ENCODE measurements at regions not wholly inside any gene's neighbourhood (a gene's known extent, or its start where the extent isn't known, plus 50 kb on each side); places are given as distances from the start of the nearest gene placed in this dataset.

- H3K4me3 ChIP-seq (ENCODE audit: low read depth, low read length), result no peak overlapping the region
- no peak for TF ChIP-seq CTCF (IDR thresholded peaks at IDR 0.05; ENCODE audit: insufficient read depth, low read length, missing control alignments)
- ChIA-PET POLR2A (no interaction called here), CTCF (interaction anchor here (1.2 kb wide), 1 partner anchor 609 kb away, joined by 4 read pairs; no protein-coding TSS in a partner anchor)
- DNase-seq (ENCODE audit: low read depth, low spot score), result no peak
These were observed 442.4 kb upstream of the RARB start for GRCh38 chr3:24985668-24986067.

GRCh38 chr3:24986612-24987011, 441.5 kb upstream of the RARB start:
- CTCF ChIA-PET, result no interaction called here
- DNase-seq (ENCODE audit: low read depth, low spot score), result no peak
- POLR2A ChIA-PET, result no interaction called here
- no peak for TF ChIP-seq CTCF (IDR thresholded peaks at IDR 0.05; ENCODE audit: insufficient read depth, low read length, missing control alignments)
- H3K4me3 ChIP-seq (ENCODE audit: low read depth, low read length), result no peak overlapping the region

- CTCF ChIA-PET, result no interaction called here
- DNase-seq (ENCODE audit: low read depth, low spot score), result no peak
- POLR2A ChIA-PET, result no interaction called here
- H3K4me3 ChIP-seq (ENCODE audit: low read depth, low read length), result no peak overlapping the region
- TF ChIP-seq CTCF (IDR thresholded peaks at IDR 0.05; ENCODE audit: insufficient read depth, low read length, missing control alignments), result no peak
These were observed 428.7 kb upstream of the RARB start for GRCh38 chr3:24999357-24999756.

- ChIA-PET POLR2A (no interaction called here), CTCF (no interaction called here)
- DNase-seq (ENCODE audit: low read depth, low spot score), result no peak
- H3K4me3 ChIP-seq (ENCODE audit: low read depth, low read length), result no peak overlapping the region
- TF ChIP-seq CTCF (IDR thresholded peaks at IDR 0.05; ENCODE audit: insufficient read depth, low read length, missing control alignments), result no peak
These were observed 427.0 kb upstream of the RARB start for GRCh38 chr3:25000971-25001591.

- no peak for DNase-seq (ENCODE audit: low read depth, low spot score)
- POLR2A ChIA-PET, result no interaction called here
- no peak for TF ChIP-seq CTCF (IDR thresholded peaks at IDR 0.05; ENCODE audit: insufficient read depth, low read length, missing control alignments)
- no peak overlapping the region for H3K4me3 ChIP-seq (ENCODE audit: low read depth, low read length)
- CTCF ChIA-PET, result no interaction called here
These were observed 426.0 kb upstream of the RARB start for GRCh38 chr3:25002052-25002451.

GRCh38 chr3:25007974-25008658, 419.9 kb upstream of the RARB start:
- no peak overlapping the region for H3K4me3 ChIP-seq (ENCODE audit: low read depth, low read length)
- ChIA-PET POLR2A (interaction anchor here (1.2 kb wide), 1 partner anchor 10 kb away, joined by 3 read pairs; no protein-coding TSS in a partner anchor), CTCF (interaction anchor here (1.2 to 2.5 kb wide), 5 partner anchors 8 to 585 kb away, joined by 3 to 10 read pairs (median 5); no protein-coding TSS in a partner anchor)
- DNase-seq (ENCODE audit: low read depth, low spot score), result no peak
- no peak for TF ChIP-seq CTCF (IDR thresholded peaks at IDR 0.05; ENCODE audit: insufficient read depth, low read length, missing control alignments)

All from AG04449 (cell line).